ENCODE measurements at regions not wholly inside any gene's neighbourhood (a gene's known extent, or its start where the extent isn't known, plus 50 kb on each side); places are given as distances from the start of the nearest gene placed in this dataset.

- Histone ChIP-seq H3K4me1 (no peaks in the 10 kb centered on the region), H3K36me3 (ENCODE audit: control insufficient read depth, insufficient read depth, low read length) (no peaks in the 10 kb centered on the region), H3K4me2 (ENCODE audit: low read length) (no peak overlapping the region), H3K9me3 (ENCODE audit: control insufficient read depth, low read length) (no peaks in the 10 kb centered on the region), H3K9ac (no peak overlapping the region), H3K27ac (no peak overlapping the region), H2AFZ (no peak overlapping the region), H3K79me2 (no peaks in the 10 kb centered on the region), H3K4me3 (ENCODE audit: low read depth, low read length) (no peak overlapping the region), H3K27me3 (ENCODE audit: control insufficient read depth, insufficient read depth, low read length) (no peaks in the 10 kb centered on the region)
- TF ChIP-seq, protein P1, sequence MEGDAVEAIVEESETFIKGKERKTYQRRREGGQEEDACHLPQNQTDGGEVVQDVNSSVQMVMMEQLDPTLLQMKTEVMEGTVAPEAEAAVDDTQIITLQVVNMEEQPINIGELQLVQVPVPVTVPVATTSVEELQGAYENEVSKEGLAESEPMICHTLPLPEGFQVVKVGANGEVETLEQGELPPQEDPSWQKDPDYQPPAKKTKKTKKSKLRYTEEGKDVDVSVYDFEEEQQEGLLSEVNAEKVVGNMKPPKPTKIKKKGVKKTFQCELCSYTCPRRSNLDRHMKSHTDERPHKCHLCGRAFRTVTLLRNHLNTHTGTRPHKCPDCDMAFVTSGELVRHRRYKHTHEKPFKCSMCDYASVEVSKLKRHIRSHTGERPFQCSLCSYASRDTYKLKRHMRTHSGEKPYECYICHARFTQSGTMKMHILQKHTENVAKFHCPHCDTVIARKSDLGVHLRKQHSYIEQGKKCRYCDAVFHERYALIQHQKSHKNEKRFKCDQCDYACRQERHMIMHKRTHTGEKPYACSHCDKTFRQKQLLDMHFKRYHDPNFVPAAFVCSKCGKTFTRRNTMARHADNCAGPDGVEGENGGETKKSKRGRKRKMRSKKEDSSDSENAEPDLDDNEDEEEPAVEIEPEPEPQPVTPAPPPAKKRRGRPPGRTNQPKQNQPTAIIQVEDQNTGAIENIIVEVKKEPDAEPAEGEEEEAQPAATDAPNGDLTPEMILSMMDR (IDR thresholded peaks at IDR 0.05) = no peak
These were observed 102.5 kb upstream of the MAF start for GRCh38 chr16:79703066-79703465.

GRCh38 chr16:79698341-79698753 lies 97.8 kb upstream of the MAF start:
- peaks cover 3% of the 10 kb centered on the region for H3K9me3 ChIP-seq (ENCODE audit: control insufficient read depth, low read length)
- no peak overlapping the region for H3K9ac ChIP-seq
- H3K36me3 ChIP-seq (ENCODE audit: control insufficient read depth, insufficient read depth, low read length) = no peaks in the 10 kb centered on the region
- no peak overlapping the region for H2AFZ ChIP-seq
- H3K4me2 ChIP-seq (ENCODE audit: low read length) = no peak overlapping the region
- no peaks in the 10 kb centered on the region for H3K4me1 ChIP-seq
- H3K27ac ChIP-seq = no peak overlapping the region
- H3K27me3 ChIP-seq (ENCODE audit: control insufficient read depth, insufficient read depth, low read length) = no peaks in the 10 kb centered on the region
- no peak overlapping the region for H3K4me3 ChIP-seq (ENCODE audit: low read depth, low read length)
- no peaks in the 10 kb centered on the region for H3K79me2 ChIP-seq
- TF ChIP-seq, protein P1 (IDR thresholded peaks at IDR 0.05) = no peak

GRCh38 chr16:79697562-79698112 lies 97.1 kb upstream of the MAF start:
- no peaks in the 10 kb centered on the region for H3K27me3 ChIP-seq (ENCODE audit: control insufficient read depth, insufficient read depth, low read length)
- H3K79me2 ChIP-seq = no peaks in the 10 kb centered on the region
- H3K4me2 ChIP-seq (ENCODE audit: low read length) = no peak overlapping the region
- TF ChIP-seq, protein P1 (IDR thresholded peaks at IDR 0.05) = no peak
- peaks cover 3% of the 10 kb centered on the region for H3K9me3 ChIP-seq (ENCODE audit: control insufficient read depth, low read length)
- no peaks in the 10 kb centered on the region for H3K36me3 ChIP-seq (ENCODE audit: control insufficient read depth, insufficient read depth, low read length)
- no peak overlapping the region for H3K27ac ChIP-seq
- no peaks in the 10 kb centered on the region for H3K4me1 ChIP-seq
- H2AFZ ChIP-seq = no peak overlapping the region
- H3K4me3 ChIP-seq (ENCODE audit: low read depth, low read length) = no peak overlapping the region
- no peak overlapping the region for H3K9ac ChIP-seq

DNA sequence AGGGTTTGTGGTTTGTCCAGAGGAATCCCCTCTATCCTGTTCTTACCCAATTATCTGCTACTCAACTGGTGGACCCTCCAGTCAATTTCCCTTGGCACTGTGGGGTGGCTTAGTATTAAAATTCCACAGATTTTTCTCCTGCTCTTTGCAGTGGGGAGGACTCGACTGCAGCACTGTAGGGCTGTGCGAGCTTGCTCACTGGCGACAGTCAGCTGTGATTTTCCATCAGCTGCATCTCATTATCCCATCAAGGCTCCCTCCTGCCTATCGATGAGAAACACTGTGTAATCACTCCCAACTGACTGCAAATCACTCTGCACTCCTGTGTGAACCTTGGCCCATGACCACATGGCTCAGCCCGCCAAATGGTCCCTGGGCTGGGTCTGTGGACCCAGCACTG lies 90.5 kb upstream of the MAF start:
- Histone ChIP-seq H3K9ac (no peak overlapping the region), H3K9me3 (ENCODE audit: control insufficient read depth, low read length) (peaks cover 3% of the 10 kb centered on the region), H3K79me2 (no peaks in the 10 kb centered on the region), H3K4me3 (ENCODE audit: low read depth, low read length) (no peak overlapping the region), H3K4me1 (no peaks in the 10 kb centered on the region), H3K27ac (no peak overlapping the region), H3K36me3 (ENCODE audit: control insufficient read depth, insufficient read depth, low read length) (no peaks in the 10 kb centered on the region), H2AFZ (no peak overlapping the region), H3K27me3 (ENCODE audit: control insufficient read depth, insufficient read depth, low read length) (no peaks in the 10 kb centered on the region), H3K4me2 (ENCODE audit: low read length) (no peak overlapping the region)
- TF ChIP-seq, protein P1 (IDR thresholded peaks at IDR 0.05) = no peak

DNA sequence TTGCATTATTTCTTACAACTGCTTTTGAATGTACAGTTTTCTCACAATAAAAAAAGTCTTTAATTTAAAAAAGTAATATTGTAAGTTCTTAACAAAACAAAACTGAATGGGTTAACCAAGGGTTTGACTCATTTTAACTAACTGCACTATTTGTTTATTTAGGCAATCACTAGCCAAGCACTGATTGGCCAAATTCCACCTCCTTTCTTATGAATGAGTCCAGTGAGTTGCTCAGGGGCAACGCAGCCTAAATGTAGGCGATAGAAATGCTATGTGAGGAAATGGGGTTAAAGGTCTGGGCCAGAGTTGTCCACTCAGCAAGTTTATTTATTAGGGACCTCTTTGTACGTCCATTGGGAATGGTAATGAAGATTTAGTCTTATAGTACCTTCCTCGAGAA lies 89.6 kb upstream of the MAF start:
- H2AFZ ChIP-seq = no peak overlapping the region
- H3K9me3 ChIP-seq (ENCODE audit: control insufficient read depth, low read length) = peaks cover 3% of the 10 kb centered on the region

More for the DNA sequence above, 89.6 kb upstream of the MAF start:
- no peaks in the 10 kb centered on the region for H3K27me3 ChIP-seq (ENCODE audit: control insufficient read depth, insufficient read depth, low read length)
- no peak overlapping the region for H3K4me3 ChIP-seq (ENCODE audit: low read depth, low read length)
- H3K27ac ChIP-seq = no peak overlapping the region
- H3K4me2 ChIP-seq (ENCODE audit: low read length) = no peak overlapping the region
- TF ChIP-seq, protein P1 (IDR thresholded peaks at IDR 0.05) = no peak
- no peaks in the 10 kb centered on the region for H3K4me1 ChIP-seq
- H3K36me3 ChIP-seq (ENCODE audit: control insufficient read depth, insufficient read depth, low read length) = no peaks in the 10 kb centered on the region
- H3K79me2 ChIP-seq = no peaks in the 10 kb centered on the region
- no peak overlapping the region for H3K9ac ChIP-seq

Data from parathyroid adenoma (tissue), 2 donors.